ENCODE measurements at regions not wholly inside any gene's neighbourhood (a gene's known extent, or its start where the extent isn't known, plus 50 kb on each side); places are given as distances from the start of the nearest gene placed in this dataset.

GRCh38 chr21:23394458-23394857 lies 2212.8 kb downstream of the MRPL39 start:
- no peak overlapping the region for H3K4me3 ChIP-seq (replicated peaks in 1 of 3; ENCODE audit: insufficient read depth in 1 of 3, low read depth in 1 of 3, low read length in 3 of 3)
- H4K20me1 ChIP-seq (replicated peaks; ENCODE audit: control insufficient read depth, extremely low read depth, insufficient read depth, low read length) = no peaks in the 10 kb centered on the region
- H3K9me1 ChIP-seq (replicated peaks; ENCODE audit: control insufficient read depth, extremely low read depth, insufficient read depth, low read length) = no peaks in the 10 kb centered on the region
- H2AFZ ChIP-seq (ENCODE audit: low read depth, low read length) = no peak overlapping the region
- CTCF ChIA-PET = interaction anchor here (1.0 to 2.5 kb wide), 6 partner anchors 9 to 819 kb away, joined by 3 to 7 read pairs (median 5); no protein-coding TSS in a partner anchor
- no peak for TF ChIP-seq JUN (IDR thresholded peaks at IDR 0.05; ENCODE audit: borderline replicate concordance, insufficient read depth, insufficient read length, low read depth)
- TF ChIP-seq EZH2 (IDR thresholded peaks at IDR 0.05; ENCODE audit: borderline replicate concordance, low read depth, low read length, severe bottlenecking) = no peak
- TF ChIP-seq POLR2AphosphoS5 (IDR thresholded peaks at IDR 0.05; ENCODE audit: insufficient read depth, low read depth, low read length) = no peak
- no peak for TF ChIP-seq MAX (IDR thresholded peaks at IDR 0.05; ENCODE audit: insufficient read depth, insufficient read length)
- no peak for TF ChIP-seq MYC (IDR thresholded peaks at IDR 0.05; ENCODE audit: low read depth, low read length)
- TF ChIP-seq GATA2 (IDR thresholded peaks at IDR 0.05; ENCODE audit: insufficient read depth, insufficient read length, low read depth, low read length) = no peak
- TF ChIP-seq FOS (IDR thresholded peaks at IDR 0.05; ENCODE audit: borderline replicate concordance, insufficient read depth, low read length) = no peak
- TF ChIP-seq POLR2A (IDR thresholded peaks at IDR 0.05; ENCODE audit: low read depth, low read length) = no peak
- no peak for TF ChIP-seq CTCF (IDR thresholded peaks at IDR 0.05; ENCODE audit: extremely low read depth in 1 of 2, insufficient read depth in 1 of 2, low read depth in 1 of 2, low read length in 2 of 2)
- DNase-seq (ENCODE audit: low read depth, low spot score) (peak; percentile 6), FAIRE-seq (no peak)
- no peaks in the 10 kb centered on the region for H3K79me2 ChIP-seq (ENCODE audit: control insufficient read depth, insufficient read depth, low read length)
- H3K27me3 ChIP-seq (ENCODE audit: control insufficient read depth in 2 of 2, insufficient read depth in 2 of 2, low read length in 2 of 2) = no peaks in the 10 kb centered on the region
- BruUV-seq (replicated peaks) = no TSS peak
- no peaks in the 10 kb centered on the region for H3K36me3 ChIP-seq (ENCODE audit: control insufficient read depth in 2 of 2, extremely low read depth in 1 of 2, insufficient read depth in 2 of 2, low read length in 2 of 2)
- no peak overlapping the region for H3K9ac ChIP-seq (replicated peaks; ENCODE audit: extremely low read depth, insufficient read depth, low read length)
- H3K9me3 ChIP-seq (replicated peaks; ENCODE audit: control insufficient read depth, insufficient read depth, low read length) = no peaks in the 10 kb centered on the region
- POLR2A ChIA-PET = no interaction called here
- H3K4me1 ChIP-seq (ENCODE audit: control insufficient read depth, extremely low read depth, insufficient read depth, low read length) = no peaks in the 10 kb centered on the region
- intact Hi-C loops (cut with micrococcal nuclease) (loop anchor here (5.0 kb wide), 1 partner anchor 262 kb away; no protein-coding TSS in a partner anchor), dilution Hi-C loops (cut with MboI; ENCODE audit: extremely low pct_ligation_motif_present, low sequenced_read_pairs) (no loop called here)
- no peak overlapping the region for H3K27ac ChIP-seq (ENCODE audit: insufficient read depth, low read depth, low read length)
- no peak overlapping the region for H3K4me2 ChIP-seq (ENCODE audit: insufficient read depth, low read length)

Data from endothelial cell of umbilical vein (primary cell).